Liver (tissue), 3 donors: ENCODE measurements at regions not wholly inside any gene's neighbourhood (a gene's known extent, or its start where the extent isn't known, plus 50 kb on each side); places are given as distances from the start of the nearest gene placed in this dataset.

Experiments
- CTCF ChIP-seq: fragments of 150-350 bp; IDR thresholded peaks from 2 replicates; pipeline ENCODE4 v1.5.1; 2017; ENCODE audit warnings: improper control_type of control experiment, low read depth, low read length; ENCODE audit not compliant: missing input control
- RXRA ChIP-seq, 2 donors: IDR thresholded peaks; 2 replicates each; pipeline ENCODE4 v1.6.1; 2017 to 2018; ENCODE audit warnings: antibody characterized with exemption in 2 of 2, mild to moderate bottlenecking in 1 of 2
- donor health status: healthy.
- donor health status: healthy.

- TF ChIP-seq RXRA (IDR thresholded peaks at IDR 0.05), result no peak
- TF ChIP-seq CTCF, result no peak
These were observed 519.3 kb downstream of the NOVA1 start for GRCh38 chr14:26078561-26078960.
